MV-4-11 (cell line): ENCODE measurements at regions not wholly inside any gene's neighbourhood (a gene's known extent, or its start where the extent isn't known, plus 50 kb on each side); places are given as distances from the start of the nearest gene placed in this dataset.

Experiments
- DNase-seq: peaks from one replicate; lab custom pipeline; 2025; lab: John Stamatoyannopoulos, UW

GRCh38 chr14:98958048-98958631, 313.9 kb downstream of the BCL11B start:
- no peak for DNase-seq

GRCh38 chr14:98958632-98959031, 313.4 kb downstream of the BCL11B start:
- DNase-seq = no peak

GRCh38 chr14:98959410-98959809, 312.6 kb downstream of the BCL11B start:
- DNase-seq = no peak

GRCh38 chr14:98959958-98960616, 311.9 kb downstream of the BCL11B start:
- DNase-seq = no peak

GRCh38 chr14:98960617-98961013, 311.4 kb downstream of the BCL11B start:
- no peak for DNase-seq

- no peak for DNase-seq
These were observed 310.8 kb downstream of the BCL11B start for GRCh38 chr14:98961191-98961590.

GRCh38 chr14:98962118-98962517, 309.9 kb downstream of the BCL11B start:
- DNase-seq = no peak

GRCh38 chr14:98963610-98964009, 308.4 kb downstream of the BCL11B start:
- no peak for DNase-seq

- DNase-seq = no peak
These were observed 307.8 kb downstream of the BCL11B start for GRCh38 chr14:98964171-98964570.

GRCh38 chr14:98965076-98965475, 306.9 kb downstream of the BCL11B start:
- DNase-seq = no peak

GRCh38 chr14:98966016-98966415, 306.0 kb downstream of the BCL11B start:
- DNase-seq = no peak

GRCh38 chr14:98966475-98967162, 305.4 kb downstream of the BCL11B start:
- DNase-seq = no peak

GRCh38 chr14:98974113-98974512, 297.9 kb downstream of the BCL11B start:
- DNase-seq = no peak

GRCh38 chr14:98976271-98976670, 295.7 kb downstream of the BCL11B start:
- no peak for DNase-seq

GRCh38 chr14:98977451-98977850, 294.5 kb downstream of the BCL11B start:
- DNase-seq = no peak

GRCh38 chr14:98982986-98983385, 289.0 kb downstream of the BCL11B start:
- DNase-seq = no peak

- no peak for DNase-seq
These were observed 287.8 kb downstream of the BCL11B start for GRCh38 chr14:98984027-98984718.

GRCh38 chr14:98984719-98985041, 287.3 kb downstream of the BCL11B start:
- no peak for DNase-seq

- no peak for DNase-seq
These were observed 278.2 kb downstream of the BCL11B start for GRCh38 chr14:98993818-98994217.

GRCh38 chr14:98994561-98994960, 277.4 kb downstream of the BCL11B start:
- no peak for DNase-seq

- DNase-seq = no peak
These were observed 274.3 kb downstream of the BCL11B start for GRCh38 chr14:98997526-98998205.

- DNase-seq = no peak
These were observed 272.7 kb downstream of the BCL11B start for GRCh38 chr14:98999345-98999744.
